ENCODE measurements at regions not wholly inside any gene's neighbourhood (a gene's known extent, or its start where the extent isn't known, plus 50 kb on each side); places are given as distances from the start of the nearest gene placed in this dataset.

- no peak for DNase-seq (ENCODE audit: low read depth in 1 of 2, low spot score in 1 of 2)
Observed at GRCh38 chr5:167943343-167943742, 348.1 kb upstream of the WWC1 start.

- DNase-seq (ENCODE audit: low read depth in 1 of 2, low spot score in 1 of 2) = no peak
Observed at GRCh38 chr5:167944121-167944852, 347.2 kb upstream of the WWC1 start.

GRCh38 chr5:167945542-167946384 lies 345.7 kb upstream of the WWC1 start:
- DNase-seq (ENCODE audit: low read depth in 1 of 2, low spot score in 1 of 2) = no peak

GRCh38 chr5:167947306-167947705 lies 344.1 kb upstream of the WWC1 start:
- DNase-seq (ENCODE audit: low read depth in 1 of 2, low spot score in 1 of 2) = no peak

- DNase-seq (ENCODE audit: low read depth in 1 of 2, low spot score in 1 of 2) = no peak
Observed at GRCh38 chr5:167948251-167948650, 343.2 kb upstream of the WWC1 start.

- no peak for DNase-seq (ENCODE audit: low read depth in 1 of 2, low spot score in 1 of 2)
Observed at GRCh38 chr5:167949435-167949834, 342.0 kb upstream of the WWC1 start.

GRCh38 chr5:167950126-167950721 lies 341.2 kb upstream of the WWC1 start:
- DNase-seq (ENCODE audit: low read depth in 1 of 2, low spot score in 1 of 2) = no peak

- no peak for DNase-seq (ENCODE audit: low read depth in 1 of 2, low spot score in 1 of 2)
Observed at GRCh38 chr5:167951116-167951515, 340.3 kb upstream of the WWC1 start.

GRCh38 chr5:167952278-167952995 lies 339.0 kb upstream of the WWC1 start:
- DNase-seq (ENCODE audit: low read depth in 1 of 2, low spot score in 1 of 2) = no peak

GRCh38 chr5:167953151-167953798 lies 338.2 kb upstream of the WWC1 start:
- DNase-seq (ENCODE audit: low read depth in 1 of 2, low spot score in 1 of 2) = no peak

GRCh38 chr5:167961731-167962130 lies 329.7 kb upstream of the WWC1 start:
- DNase-seq (ENCODE audit: low read depth in 1 of 2, low spot score in 1 of 2) = no peak

GRCh38 chr5:167964529-167964928 lies 326.9 kb upstream of the WWC1 start:
- no peak for DNase-seq (ENCODE audit: low read depth in 1 of 2, low spot score in 1 of 2)

GRCh38 chr5:167965710-167966109 lies 325.7 kb upstream of the WWC1 start:
- DNase-seq (ENCODE audit: low read depth in 1 of 2, low spot score in 1 of 2) = no peak

- no peak for DNase-seq (ENCODE audit: low read depth in 1 of 2, low spot score in 1 of 2)
Observed at GRCh38 chr5:167966979-167967378, 324.5 kb upstream of the WWC1 start.

- DNase-seq (ENCODE audit: low read depth in 1 of 2, low spot score in 1 of 2) = no peak
Observed at GRCh38 chr5:167967494-167968177, 323.8 kb upstream of the WWC1 start.

- DNase-seq (ENCODE audit: low read depth in 1 of 2, low spot score in 1 of 2) = no peak
Observed at GRCh38 chr5:167968837-167969236, 322.6 kb upstream of the WWC1 start.

- DNase-seq (ENCODE audit: low read depth in 1 of 2, low spot score in 1 of 2) = no peak
Observed at GRCh38 chr5:167969998-167970397, 321.4 kb upstream of the WWC1 start.

GRCh38 chr5:167971706-167972105 lies 319.7 kb upstream of the WWC1 start:
- DNase-seq (ENCODE audit: low read depth in 1 of 2, low spot score in 1 of 2) = no peak

GRCh38 chr5:167973126-167973525 lies 318.3 kb upstream of the WWC1 start:
- DNase-seq (ENCODE audit: low read depth in 1 of 2, low spot score in 1 of 2) = no peak

GRCh38 chr5:167984951-167985350 lies 306.5 kb upstream of the WWC1 start:
- no peak for DNase-seq (ENCODE audit: low read depth in 1 of 2, low spot score in 1 of 2)
